ENCODE measurements at regions not wholly inside any gene's neighbourhood (a gene's known extent, or its start where the extent isn't known, plus 50 kb on each side); places are given as distances from the start of the nearest gene placed in this dataset.

- intact Hi-C loops (cut with micrococcal nuclease), result no loop called here
- Mint-ChIP-seq H3K9me3 (no peaks in the 10 kb centered on the region), H3K27me3 (no peaks in the 10 kb centered on the region), H3K4me1 (peaks cover 15% of the 10 kb centered on the region), H3K27ac (no peak overlapping the region), H3K36me3 (ENCODE audit: low read depth) (no peaks in the 10 kb centered on the region), H3K4me3 (no peak overlapping the region)
- no peak for DNase-seq
Observed at GRCh38 chr12:107462428-107463332, 222.9 kb upstream of the PWP1 start.

DNA sequence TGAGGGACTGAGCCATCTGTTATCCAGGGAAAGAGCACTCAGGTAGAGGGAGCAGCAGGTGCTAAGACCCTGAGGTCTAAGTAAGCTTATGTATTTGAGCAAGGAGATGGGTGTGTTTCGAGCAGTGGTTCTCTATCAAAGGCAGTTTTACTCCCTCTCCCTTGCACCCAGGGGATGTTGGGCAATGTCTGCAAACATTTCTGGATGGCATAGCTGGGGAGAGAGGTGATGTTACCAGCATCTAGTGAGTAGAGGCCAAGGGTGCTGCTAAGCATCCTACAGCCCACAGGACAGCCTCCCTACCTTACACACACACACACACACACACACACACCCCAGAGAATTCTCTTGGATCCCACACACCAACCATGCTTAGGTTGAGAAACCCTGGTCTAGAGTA lies 221.0 kb upstream of the PWP1 start:
- Mint-ChIP-seq H3K4me3 (no peak overlapping the region), H3K4me1 (peaks cover 21% of the 10 kb centered on the region), H3K9me3 (no peaks in the 10 kb centered on the region), H3K27ac (no peak overlapping the region), H3K36me3 (ENCODE audit: low read depth) (no peaks in the 10 kb centered on the region), H3K27me3 (no peaks in the 10 kb centered on the region)
- intact Hi-C loops (cut with micrococcal nuclease), result no loop called here
- no peak for DNase-seq

- Mint-ChIP-seq H3K36me3 (ENCODE audit: low read depth) (no peaks in the 10 kb centered on the region), H3K4me3 (no peak overlapping the region), H3K27me3 (no peaks in the 10 kb centered on the region), H3K4me1 (peaks cover 21% of the 10 kb centered on the region), H3K27ac (no peak overlapping the region), H3K9me3 (no peaks in the 10 kb centered on the region)
- intact Hi-C loops (cut with micrococcal nuclease), result no loop called here
- DNase-seq, result no peak
Observed at GRCh38 chr12:107465625-107466024, 220.0 kb upstream of the PWP1 start.

GRCh38 chr12:107467716-107468115 lies 217.9 kb upstream of the PWP1 start:
- Mint-ChIP-seq H3K4me1 (peaks cover 13% of the 10 kb centered on the region), H3K27me3 (no peaks in the 10 kb centered on the region), H3K4me3 (no peak overlapping the region), H3K36me3 (ENCODE audit: low read depth) (no peaks in the 10 kb centered on the region), H3K27ac (no peak overlapping the region), H3K9me3 (no peaks in the 10 kb centered on the region)
- intact Hi-C loops (cut with micrococcal nuclease), result no loop called here
- DNase-seq, result no peak

GRCh38 chr12:107468182-107468581 lies 217.4 kb upstream of the PWP1 start:
- no peak for DNase-seq
- H3K27ac Mint-ChIP-seq, result no peak overlapping the region
- intact Hi-C loops (cut with micrococcal nuclease), result no loop called here
- no peaks in the 10 kb centered on the region for H3K9me3 Mint-ChIP-seq
- no peaks in the 10 kb centered on the region for H3K27me3 Mint-ChIP-seq
- no peak overlapping the region for H3K4me3 Mint-ChIP-seq
- H3K4me1 Mint-ChIP-seq, result peaks cover 13% of the 10 kb centered on the region
- no peaks in the 10 kb centered on the region for H3K36me3 Mint-ChIP-seq (ENCODE audit: low read depth)

- Mint-ChIP-seq H3K36me3 (ENCODE audit: low read depth) (no peaks in the 10 kb centered on the region), H3K4me3 (no peak overlapping the region), H3K27ac (no peak overlapping the region), H3K27me3 (no peaks in the 10 kb centered on the region), H3K9me3 (no peaks in the 10 kb centered on the region), H3K4me1 (peaks cover 13% of the 10 kb centered on the region)
- intact Hi-C loops (cut with micrococcal nuclease), result no loop called here
- DNase-seq, result no peak
Observed at GRCh38 chr12:107469011-107469410, 216.6 kb upstream of the PWP1 start.

- intact Hi-C loops (cut with micrococcal nuclease), result no loop called here
- no peak overlapping the region for H3K27ac Mint-ChIP-seq
- peaks cover 18% of the 10 kb centered on the region for H3K4me1 Mint-ChIP-seq
- no peaks in the 10 kb centered on the region for H3K36me3 Mint-ChIP-seq (ENCODE audit: low read depth)
- no peaks in the 10 kb centered on the region for H3K9me3 Mint-ChIP-seq
- no peak overlapping the region for H3K4me3 Mint-ChIP-seq
- H3K27me3 Mint-ChIP-seq, result no peaks in the 10 kb centered on the region
- DNase-seq, result no peak
Observed at GRCh38 chr12:107470645-107471044, 215.0 kb upstream of the PWP1 start.

GRCh38 chr12:107472308-107472707 lies 213.3 kb upstream of the PWP1 start:
- no peaks in the 10 kb centered on the region for H3K9me3 Mint-ChIP-seq
- no peaks in the 10 kb centered on the region for H3K27me3 Mint-ChIP-seq
- H3K4me3 Mint-ChIP-seq, result no peak overlapping the region
- no peak for DNase-seq
- no peaks in the 10 kb centered on the region for H3K36me3 Mint-ChIP-seq (ENCODE audit: low read depth)
- H3K4me1 Mint-ChIP-seq, result peaks cover 15% of the 10 kb centered on the region
- no peak overlapping the region for H3K27ac Mint-ChIP-seq
- intact Hi-C loops (cut with micrococcal nuclease), result no loop called here

DNA sequence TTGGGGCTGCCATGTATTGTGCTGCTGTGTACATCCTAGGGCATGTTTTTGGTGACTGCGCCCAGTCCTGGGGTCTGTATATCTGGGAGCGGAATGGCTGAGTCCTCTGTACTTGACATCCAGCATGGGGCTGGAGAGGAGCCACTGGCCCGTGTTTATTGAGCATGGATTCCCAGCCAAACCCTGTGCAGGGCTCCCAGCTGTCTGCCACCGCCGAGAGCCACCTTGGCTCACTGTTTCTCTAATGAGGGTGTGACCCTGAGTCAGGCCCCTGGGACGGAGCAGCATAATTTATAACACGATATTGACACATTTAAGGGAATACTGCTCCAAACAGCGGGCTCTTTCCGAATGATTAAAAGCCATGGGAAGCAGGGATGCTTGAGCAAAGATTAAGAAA lies 211.5 kb upstream of the PWP1 start:
- Mint-ChIP-seq H3K36me3 (ENCODE audit: low read depth) (no peaks in the 10 kb centered on the region), H3K4me3 (no peak overlapping the region), H3K4me1 (peaks cover 9% of the 10 kb centered on the region), H3K9me3 (no peaks in the 10 kb centered on the region), H3K27ac (no peak overlapping the region), H3K27me3 (no peaks in the 10 kb centered on the region)
- intact Hi-C loops (cut with micrococcal nuclease), result no loop called here
- no peak for DNase-seq

GRCh38 chr12:107474639-107475539 lies 210.7 kb upstream of the PWP1 start:
- Mint-ChIP-seq H3K27me3 (no peaks in the 10 kb centered on the region), H3K4me1 (peaks cover 9% of the 10 kb centered on the region), H3K9me3 (no peaks in the 10 kb centered on the region), H3K4me3 (no peak overlapping the region), H3K36me3 (ENCODE audit: low read depth) (no peaks in the 10 kb centered on the region), H3K27ac (no peak overlapping the region)
- no peak for DNase-seq
- intact Hi-C loops (cut with micrococcal nuclease), result no loop called here

GRCh38 chr12:107475900-107476299 lies 209.7 kb upstream of the PWP1 start:
- no peak overlapping the region for H3K4me3 Mint-ChIP-seq
- intact Hi-C loops (cut with micrococcal nuclease), result no loop called here
- peaks cover 9% of the 10 kb centered on the region for H3K4me1 Mint-ChIP-seq
- H3K27me3 Mint-ChIP-seq, result no peaks in the 10 kb centered on the region
- no peak for DNase-seq
- no peak overlapping the region for H3K27ac Mint-ChIP-seq
- no peaks in the 10 kb centered on the region for H3K9me3 Mint-ChIP-seq
- H3K36me3 Mint-ChIP-seq (ENCODE audit: low read depth), result no peaks in the 10 kb centered on the region

DNA sequence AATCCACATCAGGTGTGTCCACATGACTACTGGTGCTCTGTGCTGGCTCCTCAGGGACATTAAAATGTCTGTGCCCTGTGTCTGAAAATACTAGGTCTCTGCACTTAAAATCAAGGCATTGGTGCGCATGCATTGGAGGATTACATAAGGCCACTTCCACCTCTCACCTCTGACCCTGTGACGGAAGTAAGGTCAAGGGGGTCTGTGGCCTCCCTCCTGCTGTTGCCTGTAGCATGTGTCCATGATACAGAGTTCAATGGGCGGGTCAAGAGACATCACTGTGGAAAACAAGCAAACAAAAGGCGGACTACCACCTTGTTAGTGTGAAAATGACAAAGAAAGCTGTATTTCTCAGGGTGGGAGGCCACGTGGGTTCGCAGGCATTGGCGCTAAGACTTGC lies 208.6 kb upstream of the PWP1 start:
- DNase-seq, result no peak
- intact Hi-C loops (cut with micrococcal nuclease), result no loop called here
- Mint-ChIP-seq H3K4me1 (peaks cover 9% of the 10 kb centered on the region), H3K27ac (no peak overlapping the region), H3K36me3 (ENCODE audit: low read depth) (no peaks in the 10 kb centered on the region), H3K4me3 (no peak overlapping the region), H3K27me3 (no peaks in the 10 kb centered on the region), H3K9me3 (no peaks in the 10 kb centered on the region)

- H3K27ac Mint-ChIP-seq, result no peak overlapping the region
- H3K9me3 Mint-ChIP-seq, result no peaks in the 10 kb centered on the region
- no peak for DNase-seq
- intact Hi-C loops (cut with micrococcal nuclease), result no loop called here
- peaks cover 9% of the 10 kb centered on the region for H3K4me1 Mint-ChIP-seq
- no peak overlapping the region for H3K4me3 Mint-ChIP-seq
- H3K27me3 Mint-ChIP-seq, result no peaks in the 10 kb centered on the region
- no peaks in the 10 kb centered on the region for H3K36me3 Mint-ChIP-seq (ENCODE audit: low read depth)
Observed at GRCh38 chr12:107477947-107478610, 207.5 kb upstream of the PWP1 start.

- Mint-ChIP-seq H3K27ac (no peak overlapping the region), H3K27me3 (no peaks in the 10 kb centered on the region), H3K4me3 (no peak overlapping the region), H3K36me3 (ENCODE audit: low read depth) (no peaks in the 10 kb centered on the region), H3K9me3 (no peaks in the 10 kb centered on the region), H3K4me1 (peaks cover 9% of the 10 kb centered on the region)
- intact Hi-C loops (cut with micrococcal nuclease), result no loop called here
- no peak for DNase-seq
Observed at GRCh38 chr12:107478881-107479280, 206.7 kb upstream of the PWP1 start.
